CD14-positive monocyte (primary cell): ENCODE measurements at regions not wholly inside any gene's neighbourhood (a gene's known extent, or its start where the extent isn't known, plus 50 kb on each side); places are given as distances from the start of the nearest gene placed in this dataset.

ENCODE experiments used
- DNase-seq, 3 donors: peaks; one replicate each; pipeline ENCODE4 v3.0.0-alpha.2; 2011 to 2022
- H2AFZ ChIP-seq: 2 replicates; pipeline ENCODE4 v1.6.0; 2012; ENCODE audit warnings: mild to moderate bottlenecking, low read depth, low read length, inconsistent platforms; ENCODE audit not compliant: insufficient read depth, poor library complexity, severe bottlenecking
- H3K27ac ChIP-seq, 2 donors: 1 replicate in 1 of 2; 2 replicates in 1 of 2; pipeline ENCODE4 v1.5.1; 2012 to 2013; ENCODE audit warnings: low read length in 2 of 2, control low read depth in 1 of 2, inconsistent platforms in 1 of 2, low read depth in 1 of 2, mild to moderate bottlenecking in 1 of 2
- H3K27me3 ChIP-seq, 2 donors: one replicate each; pipeline versions ENCODE4 v1.6.0 to v1.6.1; 2011 to 2013; ENCODE audit warnings: low read length in 2 of 2; ENCODE audit not compliant: control insufficient read depth in 2 of 2, insufficient read depth in 2 of 2
- H3K36me3 ChIP-seq, 2 donors: replicated peaks in 1 of 2; 1 replicate in 1 of 2; 2 replicates in 1 of 2; pipeline versions ENCODE4 v1.5.1 to v1.6.1; 2012 to 2013; ENCODE audit warnings: low read length in 2 of 2, control low read depth in 1 of 2, inconsistent platforms in 1 of 2, mild to moderate bottlenecking in 1 of 2; ENCODE audit not compliant: insufficient read depth in 2 of 2, control insufficient read depth in 1 of 2
- H3K4me1 ChIP-seq, 2 donors: 1 replicate in 1 of 2; 2 replicates in 1 of 2; pipeline versions ENCODE4 v1.5.1 to v1.6.1; 2012 to 2013; ENCODE audit warnings: low read length in 2 of 2, control low read depth in 1 of 2, inconsistent platforms in 1 of 2, mild to moderate bottlenecking in 1 of 2, moderate library complexity in 1 of 2; ENCODE audit not compliant: insufficient read depth in 2 of 2, control insufficient read depth in 1 of 2
- H3K4me2 ChIP-seq: replicated peaks from 2 replicates; pipeline ENCODE3; 2012; ENCODE audit warnings: low read length, moderate library complexity, mild to moderate bottlenecking; ENCODE audit not compliant: poor library complexity, severe bottlenecking; ENCODE audit errors: extremely low read depth
- H3K4me3 ChIP-seq, 3 experiments: fragments of 200-600 bp in 1 of 3; sonication (generic) in 1 of 3; replicated peaks in 1 of 3; 1 replicate in 2 of 3; 2 replicates in 1 of 3; pipeline ENCODE4 v1.5.1; 2011 to 2013; ENCODE audit warnings: low read length in 3 of 3, mild to moderate bottlenecking in 3 of 3, control low read depth in 2 of 3, low read depth in 2 of 3, inconsistent platforms in 1 of 3, moderate library complexity in 1 of 3
- H3K79me2 ChIP-seq: 2 replicates; pipeline ENCODE4 v1.6.0; 2012; ENCODE audit warnings: mild to moderate bottlenecking, control low read depth, inconsistent platforms, low read length, moderate library complexity; ENCODE audit not compliant: insufficient read depth
- H3K9ac ChIP-seq: 2 replicates; pipeline ENCODE4 v1.6.0; 2017; ENCODE audit warnings: low read length, mild to moderate bottlenecking; ENCODE audit not compliant: insufficient read depth, poor library complexity, severe bottlenecking
- H3K9me3 ChIP-seq, 2 donors: replicated peaks in 1 of 2; 1 replicate in 1 of 2; 2 replicates in 1 of 2; pipeline versions ENCODE4 v1.5.1 to v1.6.1; 2012 to 2013; ENCODE audit warnings: low read length in 2 of 2, control low read depth in 1 of 2; ENCODE audit not compliant: control insufficient read depth in 1 of 2, insufficient read depth in 1 of 2
- H4K20me1 ChIP-seq: 2 replicates; pipeline ENCODE4 v1.6.0; 2012; ENCODE audit warnings: mild to moderate bottlenecking, low read length, control low read depth, moderate library complexity; ENCODE audit not compliant: insufficient read depth
- H3K27ac Mint-ChIP-seq, 7 donors: one replicate each; pipeline ENCODE4 v1.8.0; 2020; ENCODE audit warnings: mild to moderate bottlenecking in 7 of 7, mixed read lengths in 7 of 7, moderate library complexity in 6 of 7, inconsistent platforms in 2 of 7
- H3K27me3 Mint-ChIP-seq, 3 donors: one replicate each; pipeline ENCODE4 v1.8.0; 2021 to 2022; ENCODE audit warnings: low read depth in 3 of 3, mild to moderate bottlenecking in 3 of 3, mixed read lengths in 3 of 3, moderate library complexity in 3 of 3, inconsistent platforms in 1 of 3
- H3K36me3 Mint-ChIP-seq, 2 donors: one replicate each; pipeline ENCODE4 v1.8.0; 2020; ENCODE audit warnings: mixed read lengths in 2 of 2, inconsistent platforms in 1 of 2, mild to moderate bottlenecking in 1 of 2
- H3K4me1 Mint-ChIP-seq: one replicate; pipeline ENCODE4 v1.8.0; 2020; ENCODE audit warnings: mild to moderate bottlenecking, mixed read lengths
- H3K4me3 Mint-ChIP-seq, 2 donors: one replicate each; pipeline ENCODE4 v1.8.0; 2020; ENCODE audit warnings: mild to moderate bottlenecking in 2 of 2, mixed read lengths in 2 of 2, moderate library complexity in 1 of 2
- H3K9me3 Mint-ChIP-seq, 7 donors: one replicate each; pipeline ENCODE4 v1.8.0; 2020 to 2022; ENCODE audit warnings: mixed read lengths in 7 of 7, mild to moderate bottlenecking in 6 of 7, moderate library complexity in 6 of 7, inconsistent platforms in 2 of 7
- CTCF ChIP-seq: fragments of 200-600 bp; IDR thresholded peaks from one replicate; pipeline ENCODE4 v1.8.0; 2022; ENCODE audit warnings: antibody characterized with exemption, mild to moderate bottlenecking
- WGBS: methylation state at CpG from one replicate; pipeline ENCODE4 v1.1.5; 2013; ENCODE audit warnings: missing lambda C conversion rate; ENCODE audit not compliant: insufficient coverage; 5-methylcytosine and 5-hydroxymethylcytosine counted together
- intact Hi-C, 2 donors: fragments of 100-400 bp; cut with micrococcal nuclease; formaldehyde crosslinking; loops; one replicate each; pipeline versions ENCODE4 v1.15.0 to v1.15.1; 2023

- Histone ChIP-seq H3K27ac (no peak overlapping the region), H3K36me3 (no peaks in the 10 kb centered on the region), H3K4me2 (no peak overlapping the region), H3K9ac (no peak overlapping the region), H3K79me2 (no peaks in the 10 kb centered on the region), H3K9me3 (peaks cover 8 to 21% of the 10 kb centered on the region in 2 donors), H3K27me3 (no peaks in the 10 kb centered on the region), H3K4me1 (no peaks in the 10 kb centered on the region), H2AFZ (no peak overlapping the region), H4K20me1 (no peaks in the 10 kb centered on the region), H3K4me3 (no peak overlapping the region)
- no peaks in the 10 kb centered on the region for H3K36me3 Mint-ChIP-seq
- DNase-seq, result no peak
- H3K27ac Mint-ChIP-seq, result no peak overlapping the region
- WGBS, result 95% methylated on average over 14 of the region's 14 CpGs
- H3K9me3 Mint-ChIP-seq, result peaks cover 14 to 22% (median 17%) of the 10 kb centered on the region in 7 donors
- TF ChIP-seq CTCF, result no peak
- intact Hi-C loops, result no loop called here
- no peak overlapping the region for H3K4me3 Mint-ChIP-seq
- H3K27me3 Mint-ChIP-seq, result peaks cover 0 to 7% (median 3%) of the 10 kb centered on the region in 3 donors
- no peaks in the 10 kb centered on the region for H3K4me1 Mint-ChIP-seq
Observed at GRCh38 chr9:21695443-21695842, 107.0 kb upstream of the MTAP start.

DNA sequence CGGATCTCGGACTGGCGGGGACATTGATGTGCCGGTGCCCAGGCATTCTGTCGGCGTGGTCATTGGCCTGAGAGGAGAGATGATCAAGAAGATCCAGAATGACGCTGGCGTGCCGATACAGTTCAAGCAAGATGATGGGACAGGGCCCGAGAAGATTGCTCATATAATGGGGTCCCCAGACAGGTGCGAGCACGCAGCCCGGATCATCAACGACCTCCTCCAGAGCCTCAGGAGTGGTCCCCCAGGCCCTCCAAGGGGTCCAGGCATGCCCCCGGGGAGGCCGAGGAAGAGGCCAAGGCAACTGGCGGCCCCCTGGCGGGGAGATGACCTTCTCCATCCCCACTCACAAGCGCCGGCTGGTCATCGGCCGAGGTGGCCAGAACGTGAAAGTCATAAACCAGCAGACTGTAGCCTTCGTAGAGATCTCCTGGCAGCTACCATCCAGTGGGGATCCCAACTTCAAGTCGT lies 106.5 kb upstream of the MTAP start:
- intact Hi-C loops, result no loop called here
- H3K4me1 Mint-ChIP-seq, result no peaks in the 10 kb centered on the region
- Histone ChIP-seq H4K20me1 (no peaks in the 10 kb centered on the region), H3K9ac (no peak overlapping the region), H3K4me1 (no peaks in the 10 kb centered on the region), H3K4me2 (no peak overlapping the region), H3K9me3 (peaks cover 8 to 21% of the 10 kb centered on the region in 2 donors), H3K27me3 (no peaks in the 10 kb centered on the region), H3K4me3 (no peak overlapping the region), H3K27ac (no peak overlapping the region), H3K79me2 (no peaks in the 10 kb centered on the region), H3K36me3 (no peaks in the 10 kb centered on the region), H2AFZ (no peak overlapping the region)
- no peak overlapping the region for H3K4me3 Mint-ChIP-seq
- H3K9me3 Mint-ChIP-seq, result peaks cover 14 to 22% (median 17%) of the 10 kb centered on the region in 7 donors
- no peak for TF ChIP-seq CTCF
- DNase-seq, result no peak
- H3K27me3 Mint-ChIP-seq, result peaks cover 0 to 7% (median 3%) of the 10 kb centered on the region in 3 donors
- no peak overlapping the region for H3K27ac Mint-ChIP-seq
- WGBS, result 96% methylated on average over 25 of the region's 25 CpGs
- no peaks in the 10 kb centered on the region for H3K36me3 Mint-ChIP-seq
